Fibroblast of mammary gland (primary cell): ENCODE measurements at regions not wholly inside any gene's neighbourhood (a gene's known extent, or its start where the extent isn't known, plus 50 kb on each side); places are given as distances from the start of the nearest gene placed in this dataset.
A peak's percentile ranks its signal among the peaks of the same experiment; 100 is the strongest.

Source experiments
- DNase-seq: peaks from one replicate; pipeline ENCODE4 v3.0.0-alpha.2; 2010; ENCODE audit warnings: low read depth
- H3K4me3 ChIP-seq: 2 replicates; pipeline ENCODE4 v1.5.1; 2011; ENCODE audit warnings: low read depth, mild to moderate bottlenecking, low read length, moderate library complexity; ENCODE audit not compliant: control insufficient read depth
- TF ChIP-seq, protein P1 (sequence below): conservative IDR thresholded peaks from 2 replicates; pipeline ENCODE4 v1.5.1; 2011; ENCODE audit warnings: low read depth, low read length, inconsistent platforms; ENCODE audit not compliant: control insufficient read depth, insufficient read depth

DNA sequence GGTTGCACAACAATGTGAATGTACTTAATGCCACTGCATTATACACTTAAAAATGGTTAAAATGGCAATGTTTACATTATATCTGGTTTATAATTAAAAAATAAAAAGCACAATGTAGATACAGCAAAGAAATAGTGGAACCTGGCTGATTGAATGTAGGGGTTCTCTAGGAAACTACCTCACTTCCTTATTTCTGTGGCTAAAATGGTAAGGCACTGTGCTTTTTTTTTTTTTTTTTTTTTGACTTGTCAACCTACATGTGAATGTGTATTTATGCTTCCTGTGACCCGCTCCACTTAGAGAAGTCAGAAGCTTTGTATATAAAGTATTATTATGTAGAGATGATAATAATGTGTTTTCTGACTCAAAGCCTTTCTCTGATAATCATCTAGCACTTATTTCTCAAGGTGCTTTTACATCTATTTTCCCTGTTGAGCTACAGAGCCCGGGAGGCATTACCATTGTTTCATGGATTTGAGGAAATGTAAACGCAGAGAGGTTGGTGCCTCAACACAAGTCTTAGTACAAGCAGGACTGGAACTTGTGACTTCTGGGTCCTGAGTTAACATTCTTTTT is 55.0 kb downstream of the SOX4 start:
- no peak overlapping the region for H3K4me3 ChIP-seq
- no peak for DNase-seq
- TF ChIP-seq, protein P1, sequence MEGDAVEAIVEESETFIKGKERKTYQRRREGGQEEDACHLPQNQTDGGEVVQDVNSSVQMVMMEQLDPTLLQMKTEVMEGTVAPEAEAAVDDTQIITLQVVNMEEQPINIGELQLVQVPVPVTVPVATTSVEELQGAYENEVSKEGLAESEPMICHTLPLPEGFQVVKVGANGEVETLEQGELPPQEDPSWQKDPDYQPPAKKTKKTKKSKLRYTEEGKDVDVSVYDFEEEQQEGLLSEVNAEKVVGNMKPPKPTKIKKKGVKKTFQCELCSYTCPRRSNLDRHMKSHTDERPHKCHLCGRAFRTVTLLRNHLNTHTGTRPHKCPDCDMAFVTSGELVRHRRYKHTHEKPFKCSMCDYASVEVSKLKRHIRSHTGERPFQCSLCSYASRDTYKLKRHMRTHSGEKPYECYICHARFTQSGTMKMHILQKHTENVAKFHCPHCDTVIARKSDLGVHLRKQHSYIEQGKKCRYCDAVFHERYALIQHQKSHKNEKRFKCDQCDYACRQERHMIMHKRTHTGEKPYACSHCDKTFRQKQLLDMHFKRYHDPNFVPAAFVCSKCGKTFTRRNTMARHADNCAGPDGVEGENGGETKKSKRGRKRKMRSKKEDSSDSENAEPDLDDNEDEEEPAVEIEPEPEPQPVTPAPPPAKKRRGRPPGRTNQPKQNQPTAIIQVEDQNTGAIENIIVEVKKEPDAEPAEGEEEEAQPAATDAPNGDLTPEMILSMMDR: no peak

DNA sequence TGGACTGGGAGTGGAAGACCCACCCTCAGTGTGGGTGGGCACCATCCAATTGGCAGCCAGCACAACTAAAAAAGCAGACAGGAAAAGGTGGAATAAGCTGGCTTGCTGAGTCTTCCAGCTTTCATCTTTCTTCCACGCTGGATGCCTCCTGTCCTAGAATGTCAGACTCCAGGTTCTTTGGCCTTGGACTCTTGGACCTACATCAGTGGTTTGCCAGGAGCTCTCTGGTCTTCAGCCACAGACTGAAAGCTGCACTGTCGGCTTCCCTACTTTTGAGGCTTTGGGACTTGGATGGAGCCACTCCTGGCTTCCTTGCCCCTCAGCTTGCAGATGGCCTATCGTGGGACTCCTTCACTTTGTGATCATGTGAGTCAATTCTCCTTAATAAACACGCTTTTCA is 59.8 kb downstream of the SOX4 start:
- no peak for DNase-seq
- TF ChIP-seq, protein P1: no peak

DNA sequence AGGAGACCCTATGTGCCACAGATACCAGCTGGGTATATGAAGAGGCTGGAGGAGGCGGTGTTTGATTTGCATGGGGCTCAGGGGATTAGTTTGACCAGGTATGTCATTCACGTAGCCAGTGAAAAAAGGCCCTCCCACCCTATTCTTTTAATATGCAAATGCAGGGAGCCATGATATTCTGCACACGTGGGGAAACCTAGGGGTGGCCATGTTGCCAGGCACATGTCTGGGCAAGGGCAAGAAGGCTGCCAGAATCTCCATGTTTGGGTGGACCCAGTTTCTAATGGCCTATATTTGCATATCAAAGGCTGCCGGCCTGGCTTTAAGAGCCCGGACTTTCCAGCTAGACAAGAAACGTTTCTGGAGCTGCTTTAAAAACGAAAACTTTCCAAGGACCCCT is 60.4 kb downstream of the SOX4 start:
- TF ChIP-seq, protein P1: no peak
- no peak overlapping the region for H3K4me3 ChIP-seq
- DNase-seq: no peak

More for the DNA sequence above, 59.8 kb downstream of the SOX4 start:
- no peak overlapping the region for H3K4me3 ChIP-seq

DNA sequence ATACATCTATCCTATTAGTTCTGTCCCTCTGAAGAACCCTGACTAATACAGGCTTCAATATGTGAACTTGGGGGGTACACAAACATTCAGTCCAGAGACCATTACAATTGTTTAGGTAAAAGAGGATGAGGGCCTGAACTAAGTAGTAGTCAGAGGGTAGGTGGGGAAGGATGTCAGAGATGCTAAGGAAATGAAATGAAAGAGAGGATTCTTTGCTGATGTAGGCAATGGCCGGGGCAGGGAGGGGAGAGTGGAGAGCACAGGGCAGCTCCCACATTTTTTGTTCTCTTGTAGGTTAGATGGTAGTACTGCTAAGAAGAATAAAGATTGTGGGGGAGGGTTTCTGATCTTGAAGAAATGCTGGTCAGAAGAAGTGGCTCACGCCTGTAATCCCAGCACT is 60.8 kb downstream of the SOX4 start:
- TF ChIP-seq, protein P1: no peak
- DNase-seq: no peak

DNA sequence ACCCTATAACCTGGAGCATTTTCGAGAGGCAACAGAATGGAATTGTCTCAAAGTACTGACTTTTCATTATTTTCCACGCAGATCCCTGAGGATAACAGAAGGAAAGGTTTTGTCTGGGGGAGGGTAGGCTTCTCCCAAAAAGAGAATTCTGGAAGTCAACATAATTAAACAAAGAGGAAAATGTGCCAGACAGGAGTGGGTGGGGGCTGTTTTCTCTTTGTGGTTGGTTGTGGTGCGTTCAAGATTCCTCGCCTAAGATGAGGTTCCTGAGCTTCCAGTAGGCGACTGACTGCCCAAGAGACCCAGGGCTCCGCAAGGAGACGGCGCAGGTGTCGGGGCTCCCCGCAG is 70.4 kb downstream of the SOX4 start:
- TF ChIP-seq, protein P1: no peak
- DNase-seq: no peak
- H3K4me3 ChIP-seq: no peak overlapping the region

More for the DNA sequence above, 60.8 kb downstream of the SOX4 start:
- H3K4me3 ChIP-seq: no peak overlapping the region

DNA sequence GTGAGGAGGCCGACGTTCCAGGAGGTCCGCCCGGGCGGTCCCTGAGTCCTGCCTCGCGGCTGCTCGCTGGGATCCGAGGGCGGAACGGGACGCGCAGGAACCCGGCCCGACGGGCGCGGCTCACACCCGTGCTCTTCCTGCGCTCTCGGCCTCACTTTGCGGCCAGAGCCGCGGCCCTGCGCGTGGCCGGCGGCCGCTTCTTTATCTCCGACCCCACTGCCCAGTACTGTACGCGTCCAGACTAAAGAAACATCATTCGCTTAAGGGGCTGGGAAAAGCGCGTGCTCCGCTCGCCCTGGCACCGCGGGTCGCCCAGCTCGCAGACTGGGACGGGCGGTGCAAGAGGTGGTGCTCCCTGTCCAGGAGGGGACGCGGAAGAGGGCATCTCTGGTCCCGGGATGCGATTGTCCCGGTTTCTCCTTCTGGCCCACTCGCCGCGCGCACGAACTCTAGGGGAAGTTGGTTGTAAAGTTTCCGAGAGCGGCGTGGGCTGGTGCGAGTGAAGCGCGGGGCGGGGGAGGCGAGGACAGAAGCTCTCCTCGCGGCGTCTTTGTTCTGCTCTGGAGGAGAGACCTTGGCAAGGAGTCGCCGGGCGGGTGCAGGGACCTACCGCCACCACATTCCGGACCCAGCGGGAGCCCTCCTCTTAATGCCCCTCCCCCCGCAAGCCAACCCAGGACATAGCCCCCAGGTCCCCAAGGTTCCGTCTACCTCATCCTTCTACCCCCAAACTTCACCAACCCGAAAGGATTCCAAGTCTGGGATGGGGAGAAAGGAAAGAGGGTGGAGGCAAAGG is 71.0 kb downstream of the SOX4 start:
- peak overlapping the region; percentile 45 for H3K4me3 ChIP-seq
- TF ChIP-seq, protein P1: no peak
- peak; percentile 8 for DNase-seq

DNA sequence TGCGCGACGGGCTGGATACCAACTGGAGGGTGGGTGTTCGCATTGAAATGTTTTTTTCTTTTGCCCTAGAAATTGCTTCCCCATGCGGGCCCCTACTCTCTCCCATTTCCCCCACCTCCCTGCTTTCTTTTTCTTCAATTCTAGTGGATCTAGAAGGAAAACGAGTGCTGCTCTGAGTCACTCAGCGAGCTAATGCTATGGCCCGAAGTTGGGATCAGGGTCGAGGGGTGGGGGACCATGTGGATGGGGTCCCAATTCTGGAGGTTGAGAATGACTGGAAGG is 71.5 kb downstream of the SOX4 start:
- H3K4me3 ChIP-seq: peak overlapping the region; percentile 45
- DNase-seq: peak; percentile 2
- TF ChIP-seq, protein P1: no peak
